ENCODE measurements at regions not wholly inside any gene's neighbourhood (a gene's known extent, or its start where the extent isn't known, plus 50 kb on each side); places are given as distances from the start of the nearest gene placed in this dataset.

- Histone ChIP-seq H2AK5ac (ENCODE audit: low read length, severe bottlenecking) (no peak overlapping the region), H3K27ac (ENCODE audit: low read length, poor library complexity, severe bottlenecking) (no peak overlapping the region), H3K9ac (ENCODE audit: low read length) (no peak overlapping the region), H3K23ac (ENCODE audit: low read length in 2 of 2) (no peak overlapping the region), H2AFZ (ENCODE audit: low read depth, low read length) (no peak overlapping the region), H4K91ac (ENCODE audit: low read length) (peak overlapping the region; percentile 31), H3K4me1 (ENCODE audit: control insufficient read depth, insufficient read depth, low read depth, low read length) (no peaks in the 10 kb centered on the region), H3K9me3 (ENCODE audit: control insufficient read depth, low read length) (no peaks in the 10 kb centered on the region), H3K14ac (ENCODE audit: low read length in 2 of 2) (no peak overlapping the region), H3K36me3 (ENCODE audit: control insufficient read depth in 1 of 2, insufficient read depth in 2 of 2, low read depth in 1 of 2, low read length in 2 of 2) (no peaks in the 10 kb centered on the region), H3K4me2 (ENCODE audit: low read length, poor library complexity, severe bottlenecking) (no peak overlapping the region), H3K18ac (ENCODE audit: low read depth in 1 of 2, low read length in 2 of 2) (no peak overlapping the region), H2BK120ac (ENCODE audit: low read depth, low read length) (no peak overlapping the region), H4K8ac (ENCODE audit: low read length) (peak overlapping the region; percentile 66), H2BK15ac (ENCODE audit: low read depth, poor library complexity, severe bottlenecking) (no peak overlapping the region), H3K79me1 (replicated peaks; ENCODE audit: low read length, poor library complexity, severe bottlenecking) (no peaks in the 10 kb centered on the region), H3K27me3 (ENCODE audit: control insufficient read depth in 1 of 2, insufficient read depth in 1 of 2, low read length in 2 of 2) (peaks cover 15 to 36% of the 10 kb centered on the region in 2 experiments), H2BK12ac (ENCODE audit: low read length in 2 of 2) (peak overlapping the region in 1 of 2 experiments; percentile 89), H3K4ac (ENCODE audit: low read depth in 1 of 2, low read length in 2 of 2) (peak overlapping the region in 1 of 2 experiments; percentile 24), H3K4me3 (ENCODE audit: insufficient read depth in 1 of 2, low read depth in 1 of 2, low read length in 2 of 2) (no peak overlapping the region), H2BK5ac (ENCODE audit: low read depth, low read length, poor library complexity, severe bottlenecking) (no peak overlapping the region)
- DNase-seq: no peak
- 92% methylated on average over 4 of the region's 4 CpGs for WGBS
These were observed 187.8 kb upstream of the GPR12 start for GRCh38 chr13:26948353-26948752.

DNA sequence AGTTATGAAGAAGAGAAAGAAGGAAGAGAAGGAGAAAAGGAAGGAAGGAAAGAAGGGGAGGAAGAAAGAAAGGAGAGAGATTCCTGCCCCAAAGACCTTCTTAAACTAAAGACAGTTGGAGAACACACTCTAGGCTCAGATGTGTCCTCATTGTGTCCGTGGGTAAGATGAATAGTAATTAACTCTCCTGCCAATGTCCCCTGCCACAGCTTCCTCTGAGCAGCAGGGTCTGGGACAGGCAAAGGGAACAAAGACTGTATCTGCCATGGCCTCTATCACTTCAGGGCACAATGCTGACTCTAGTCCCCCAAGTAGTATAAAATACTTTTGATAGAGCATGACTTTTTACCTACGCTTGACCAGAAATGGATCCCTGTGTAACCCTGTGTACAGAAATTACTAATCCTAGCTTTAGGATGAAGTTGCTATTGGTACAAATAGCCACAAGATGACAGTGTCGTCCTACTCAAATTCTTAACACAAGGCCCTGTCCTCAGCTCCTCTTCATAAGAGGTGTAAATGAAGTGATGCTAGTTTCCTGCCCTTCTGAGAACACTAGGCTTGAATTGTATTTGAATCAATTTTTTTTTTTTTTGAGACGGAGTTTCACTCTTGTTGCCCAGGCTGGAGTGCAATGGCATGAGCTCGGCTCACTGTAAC lies 186.2 kb upstream of the GPR12 start:
- no peak overlapping the region for H4K91ac ChIP-seq (ENCODE audit: low read length)
- no peak overlapping the region for H3K4me2 ChIP-seq (ENCODE audit: low read length, poor library complexity, severe bottlenecking)
- H2BK15ac ChIP-seq (ENCODE audit: low read depth, poor library complexity, severe bottlenecking): no peak overlapping the region
- H2AFZ ChIP-seq (ENCODE audit: low read depth, low read length): no peak overlapping the region
- no peaks in the 10 kb centered on the region for H3K36me3 ChIP-seq (ENCODE audit: control insufficient read depth in 1 of 2, insufficient read depth in 2 of 2, low read depth in 1 of 2, low read length in 2 of 2)
- no peak overlapping the region for H2BK120ac ChIP-seq (ENCODE audit: low read depth, low read length)
- 49% methylated on average over 4 of the region's 5 CpGs for WGBS
- no peak overlapping the region for H2BK5ac ChIP-seq (ENCODE audit: low read depth, low read length, poor library complexity, severe bottlenecking)
- no peak overlapping the region for H3K18ac ChIP-seq (ENCODE audit: low read depth in 1 of 2, low read length in 2 of 2)
- H3K79me1 ChIP-seq (replicated peaks; ENCODE audit: low read length, poor library complexity, severe bottlenecking): no peaks in the 10 kb centered on the region
- H3K9ac ChIP-seq (ENCODE audit: low read length): no peak overlapping the region
- H3K4me3 ChIP-seq (ENCODE audit: insufficient read depth in 1 of 2, low read depth in 1 of 2, low read length in 2 of 2): no peak overlapping the region
- H3K27me3 ChIP-seq (ENCODE audit: control insufficient read depth in 1 of 2, insufficient read depth in 1 of 2, low read length in 2 of 2): peaks cover 13 to 24% of the 10 kb centered on the region in 2 experiments
- no peak overlapping the region for H3K23ac ChIP-seq (ENCODE audit: low read length in 2 of 2)
- H2BK12ac ChIP-seq (ENCODE audit: low read length in 2 of 2): no peak overlapping the region
- no peak overlapping the region for H3K27ac ChIP-seq (ENCODE audit: low read length, poor library complexity, severe bottlenecking)
- H4K8ac ChIP-seq (ENCODE audit: low read length): no peak overlapping the region
- no peaks in the 10 kb centered on the region for H3K4me1 ChIP-seq (ENCODE audit: control insufficient read depth, insufficient read depth, low read depth, low read length)
- H3K9me3 ChIP-seq (ENCODE audit: control insufficient read depth, low read length): no peaks in the 10 kb centered on the region
- no peak overlapping the region for H2AK5ac ChIP-seq (ENCODE audit: low read length, severe bottlenecking)
- DNase-seq: peak; percentile 77
- H3K4ac ChIP-seq (ENCODE audit: low read depth in 1 of 2, low read length in 2 of 2): no peak overlapping the region
- no peak overlapping the region for H3K14ac ChIP-seq (ENCODE audit: low read length in 2 of 2)

DNA sequence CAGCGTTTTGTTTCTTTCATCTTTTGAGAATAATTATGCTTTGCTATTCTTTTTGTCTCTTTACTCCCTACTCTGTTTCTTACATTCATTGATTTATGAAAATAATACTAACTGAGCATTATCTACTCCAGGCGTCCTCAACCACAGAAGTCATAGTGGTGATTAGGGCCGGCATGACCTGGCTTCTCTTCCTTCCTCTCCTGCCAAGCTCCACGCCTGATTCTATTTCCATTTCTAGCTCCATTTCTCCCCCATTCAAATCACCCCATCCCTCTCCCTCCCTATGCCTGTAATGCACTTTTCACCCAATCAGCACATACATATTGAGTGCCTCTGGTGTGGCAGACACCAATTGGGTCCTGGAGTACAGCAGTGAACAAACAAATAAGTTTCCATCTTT lies 183.2 kb upstream of the GPR12 start:
- H3K9me3 ChIP-seq (ENCODE audit: control insufficient read depth, low read length): no peaks in the 10 kb centered on the region
- H3K27ac ChIP-seq (ENCODE audit: low read length, poor library complexity, severe bottlenecking): no peak overlapping the region
- no peak overlapping the region for H2BK5ac ChIP-seq (ENCODE audit: low read depth, low read length, poor library complexity, severe bottlenecking)
- no peak overlapping the region for H2BK12ac ChIP-seq (ENCODE audit: low read length in 2 of 2)
- H3K4me2 ChIP-seq (ENCODE audit: low read length, poor library complexity, severe bottlenecking): no peak overlapping the region
- H4K91ac ChIP-seq (ENCODE audit: low read length): no peak overlapping the region
- H3K4ac ChIP-seq (ENCODE audit: low read depth in 1 of 2, low read length in 2 of 2): no peak overlapping the region
- no peak overlapping the region for H2BK120ac ChIP-seq (ENCODE audit: low read depth, low read length)
- no peaks in the 10 kb centered on the region for H3K79me1 ChIP-seq (replicated peaks; ENCODE audit: low read length, poor library complexity, severe bottlenecking)
- no peak overlapping the region for H3K9ac ChIP-seq (ENCODE audit: low read length)
- 93% methylated on average over 3 of the region's 4 CpGs for WGBS
- H3K36me3 ChIP-seq (ENCODE audit: control insufficient read depth in 1 of 2, insufficient read depth in 2 of 2, low read depth in 1 of 2, low read length in 2 of 2): no peaks in the 10 kb centered on the region
- no peak overlapping the region for H3K14ac ChIP-seq (ENCODE audit: low read length in 2 of 2)
- DNase-seq: no peak
- no peak overlapping the region for H3K18ac ChIP-seq (ENCODE audit: low read depth in 1 of 2, low read length in 2 of 2)
- no peak overlapping the region for H3K4me3 ChIP-seq (ENCODE audit: insufficient read depth in 1 of 2, low read depth in 1 of 2, low read length in 2 of 2)
- H3K23ac ChIP-seq (ENCODE audit: low read length in 2 of 2): no peak overlapping the region
- peaks cover 7 to 30% of the 10 kb centered on the region in 2 experiments for H3K27me3 ChIP-seq (ENCODE audit: control insufficient read depth in 1 of 2, insufficient read depth in 1 of 2, low read length in 2 of 2)
- H2AFZ ChIP-seq (ENCODE audit: low read depth, low read length): no peak overlapping the region
- no peak overlapping the region for H2BK15ac ChIP-seq (ENCODE audit: low read depth, poor library complexity, severe bottlenecking)
- H2AK5ac ChIP-seq (ENCODE audit: low read length, severe bottlenecking): no peak overlapping the region
- H4K8ac ChIP-seq (ENCODE audit: low read length): no peak overlapping the region
- no peaks in the 10 kb centered on the region for H3K4me1 ChIP-seq (ENCODE audit: control insufficient read depth, insufficient read depth, low read depth, low read length)

- no peaks in the 10 kb centered on the region for H3K9me3 ChIP-seq (ENCODE audit: control insufficient read depth, low read length)
- H3K18ac ChIP-seq (ENCODE audit: low read depth in 1 of 2, low read length in 2 of 2): no peak overlapping the region
- H2BK120ac ChIP-seq (ENCODE audit: low read depth, low read length): no peak overlapping the region
- no peak overlapping the region for H2AFZ ChIP-seq (ENCODE audit: low read depth, low read length)
- no peak overlapping the region for H3K4me2 ChIP-seq (ENCODE audit: low read length, poor library complexity, severe bottlenecking)
- H2AK5ac ChIP-seq (ENCODE audit: low read length, severe bottlenecking): no peak overlapping the region
- no peaks in the 10 kb centered on the region for H3K4me1 ChIP-seq (ENCODE audit: control insufficient read depth, insufficient read depth, low read depth, low read length)
- no peak overlapping the region for H3K4ac ChIP-seq (ENCODE audit: low read depth in 1 of 2, low read length in 2 of 2)
- no peaks in the 10 kb centered on the region for H3K79me1 ChIP-seq (replicated peaks; ENCODE audit: low read length, poor library complexity, severe bottlenecking)
- H3K14ac ChIP-seq (ENCODE audit: low read length in 2 of 2): no peak overlapping the region
- peak overlapping the region; percentile 34 for H4K91ac ChIP-seq (ENCODE audit: low read length)
- no peak overlapping the region for H4K8ac ChIP-seq (ENCODE audit: low read length)
- H3K27me3 ChIP-seq (ENCODE audit: control insufficient read depth in 1 of 2, insufficient read depth in 1 of 2, low read length in 2 of 2): peaks cover 18 to 26% of the 10 kb centered on the region in 2 experiments
- no peak for DNase-seq
- no peak overlapping the region for H2BK15ac ChIP-seq (ENCODE audit: low read depth, poor library complexity, severe bottlenecking)
- no peak overlapping the region for H2BK5ac ChIP-seq (ENCODE audit: low read depth, low read length, poor library complexity, severe bottlenecking)
- H3K9ac ChIP-seq (ENCODE audit: low read length): no peak overlapping the region
- 84% methylated on average over 6 of the region's 6 CpGs for WGBS
- no peak overlapping the region for H3K4me3 ChIP-seq (ENCODE audit: insufficient read depth in 1 of 2, low read depth in 1 of 2, low read length in 2 of 2)
- H3K36me3 ChIP-seq (ENCODE audit: control insufficient read depth in 1 of 2, insufficient read depth in 2 of 2, low read depth in 1 of 2, low read length in 2 of 2): no peaks in the 10 kb centered on the region
- H3K27ac ChIP-seq (ENCODE audit: low read length, poor library complexity, severe bottlenecking): no peak overlapping the region
- H3K23ac ChIP-seq (ENCODE audit: low read length in 2 of 2): no peak overlapping the region
- H2BK12ac ChIP-seq (ENCODE audit: low read length in 2 of 2): no peak overlapping the region
These were observed 181.6 kb upstream of the GPR12 start for GRCh38 chr13:26942184-26942583.
